H9 (cell line): ENCODE measurements at regions not wholly inside any gene's neighbourhood (a gene's known extent, or its start where the extent isn't known, plus 50 kb on each side); places are given as distances from the start of the nearest gene placed in this dataset.

Source experiments
- DNase-seq: peaks from one replicate; pipeline ENCODE4 v3.0.0-alpha.2; 2017
- H2AFZ ChIP-seq: one replicate; pipeline ENCODE4 v1.6.1; 2013; ENCODE audit warnings: mild to moderate bottlenecking, low read length, control low read depth, moderate library complexity
- H2AK5ac ChIP-seq: 2 replicates; pipeline ENCODE4 v1.6.1; 2013; ENCODE audit warnings: low read length, control low read depth, mixed read lengths; ENCODE audit not compliant: insufficient read length
- H2BK120ac ChIP-seq: one replicate; pipeline ENCODE4 v1.6.1; 2013; ENCODE audit warnings: low read depth, mild to moderate bottlenecking, low read length, control low read depth, inconsistent platforms; ENCODE audit not compliant: poor library complexity, severe bottlenecking
- H2BK12ac ChIP-seq: 2 replicates; pipeline ENCODE4 v1.6.1; 2013; ENCODE audit warnings: low read length, control low read depth, mixed read lengths, low read depth; ENCODE audit not compliant: insufficient read length
- H2BK15ac ChIP-seq: 2 replicates; pipeline ENCODE4 v1.6.1; 2013; ENCODE audit warnings: low read depth, low read length, control low read depth
- H2BK20ac ChIP-seq: one replicate; pipeline ENCODE4 v1.6.1; 2013; ENCODE audit warnings: low read depth, mild to moderate bottlenecking, low read length, control low read depth, inconsistent platforms; ENCODE audit not compliant: poor library complexity, severe bottlenecking
- H2BK5ac ChIP-seq: 2 replicates; pipeline ENCODE4 v1.6.1; 2013; ENCODE audit warnings: low read length, control low read depth, mixed read lengths; ENCODE audit not compliant: insufficient read length
- H3K14ac ChIP-seq: 2 replicates; pipeline ENCODE4 v1.6.1; 2013; ENCODE audit warnings: low read length, control low read depth; ENCODE audit not compliant: insufficient read depth
- H3K18ac ChIP-seq: 2 replicates; pipeline ENCODE4 v1.6.1; 2013; ENCODE audit warnings: low read depth, mild to moderate bottlenecking, mixed read lengths, low read length, control low read depth; ENCODE audit not compliant: insufficient read length
- H3K23ac ChIP-seq: 2 replicates; pipeline ENCODE4 v1.6.1; 2013; ENCODE audit warnings: low read length, control low read depth, mixed read lengths, low read depth; ENCODE audit not compliant: insufficient read length
- H3K23me2 ChIP-seq: 2 replicates; pipeline ENCODE4 v1.6.1; 2013; ENCODE audit warnings: low read depth, mild to moderate bottlenecking, mixed read lengths, low read length, control low read depth; ENCODE audit not compliant: insufficient read length, poor library complexity, severe bottlenecking
- H3K27ac ChIP-seq: 2 replicates; pipeline ENCODE4 v1.5.1; 2013; ENCODE audit warnings: low read length, control low read depth, mixed read lengths, low read depth; ENCODE audit not compliant: insufficient read length
- H3K27me3 ChIP-seq: 2 replicates; pipeline ENCODE4 v1.6.1; 2013; ENCODE audit warnings: low read length, control low read depth, inconsistent platforms; ENCODE audit not compliant: insufficient read depth
- H3K4ac ChIP-seq: 2 replicates; pipeline ENCODE4 v1.6.1; 2013; ENCODE audit warnings: low read depth, mild to moderate bottlenecking, control low read depth, inconsistent platforms, low read length, moderate library complexity
- H3K4me1 ChIP-seq: 2 replicates; pipeline ENCODE4 v1.6.1; 2013; ENCODE audit warnings: low read length, control low read depth, inconsistent platforms; ENCODE audit not compliant: insufficient read depth
- H3K4me2 ChIP-seq: 2 replicates; pipeline ENCODE4 v1.6.1; 2013; ENCODE audit warnings: low read length, control low read depth, mixed read lengths; ENCODE audit not compliant: insufficient read length, insufficient read depth
- H3K56ac ChIP-seq: 2 replicates; pipeline ENCODE4 v1.6.1; 2013; ENCODE audit warnings: low read depth, mild to moderate bottlenecking, mixed read lengths, low read length, control low read depth; ENCODE audit not compliant: insufficient read length
- H3K79me1 ChIP-seq: 2 replicates; pipeline ENCODE4 v1.6.1; 2013; ENCODE audit warnings: low read depth, mild to moderate bottlenecking, moderate library complexity, low read length, control low read depth, inconsistent platforms; ENCODE audit not compliant: insufficient read depth, poor library complexity, severe bottlenecking
- H3K79me2 ChIP-seq: 2 replicates; pipeline ENCODE4 v1.6.1; 2013; ENCODE audit warnings: low read length, control low read depth, inconsistent platforms; ENCODE audit not compliant: insufficient read depth
- H3K9ac ChIP-seq: 2 replicates; pipeline ENCODE4 v1.6.1; 2013; ENCODE audit warnings: low read length, control low read depth, mixed read lengths; ENCODE audit not compliant: insufficient read length; ENCODE audit errors: extremely low read depth
- H3K9me3 ChIP-seq: one replicate; pipeline ENCODE4 v1.6.1; 2013; ENCODE audit warnings: low read depth, low read length, inconsistent platforms; ENCODE audit not compliant: control insufficient read depth
- H3T11ph ChIP-seq: one replicate; pipeline ENCODE4 v1.6.1; 2013; ENCODE audit warnings: mild to moderate bottlenecking, low read length, control low read depth, inconsistent platforms
- H4K20me1 ChIP-seq: one replicate; pipeline ENCODE4 v1.6.1; 2013; ENCODE audit not compliant: control insufficient read depth, insufficient read length, insufficient read depth
- H4K5ac ChIP-seq: 2 replicates; pipeline ENCODE4 v1.6.1; 2013; ENCODE audit warnings: low read depth, mild to moderate bottlenecking, mixed read lengths, low read length, control low read depth; ENCODE audit not compliant: insufficient read length
- H4K8ac ChIP-seq: replicated peaks from 2 replicates; pipeline ENCODE4 v1.6.1; 2013; ENCODE audit warnings: low read length, control low read depth, mixed read lengths, low read depth; ENCODE audit not compliant: insufficient read length
- H4K91ac ChIP-seq: 2 replicates; pipeline ENCODE4 v1.6.1; 2013; ENCODE audit warnings: low read depth, mild to moderate bottlenecking, moderate library complexity, mixed read lengths, low read length, control low read depth; ENCODE audit not compliant: insufficient read length
- H3K27ac Mint-ChIP-seq, 3 experiments: 2 replicates in 2 of 3; 3 replicates in 1 of 3; pipeline ENCODE4 v1.8.0; 2020 to 2021; ENCODE audit warnings: mixed read lengths in 3 of 3, mild to moderate bottlenecking in 1 of 3, moderate library complexity in 1 of 3
- H3K27me3 Mint-ChIP-seq: 2 replicates; pipeline ENCODE4 v1.8.0; 2021; ENCODE audit warnings: low read depth, mild to moderate bottlenecking, moderate library complexity, mixed read lengths
- H3K36me3 Mint-ChIP-seq, 3 experiments: 2 replicates in 2 of 3; 3 replicates in 1 of 3; pipeline ENCODE4 v1.8.0; 2020 to 2021; ENCODE audit warnings: low read depth in 3 of 3, mixed read lengths in 3 of 3; ENCODE audit not compliant: insufficient read depth in 1 of 3
- H3K4me1 Mint-ChIP-seq, 2 experiments: 2 replicates each; pipeline ENCODE4 v1.8.0; 2020; ENCODE audit warnings: mixed read lengths in 2 of 2
- H3K4me3 Mint-ChIP-seq, 2 experiments: 2 replicates in 1 of 2; 3 replicates in 1 of 2; pipeline ENCODE4 v1.8.0; 2020 to 2021; ENCODE audit warnings: mild to moderate bottlenecking in 2 of 2, mixed read lengths in 2 of 2, moderate library complexity in 1 of 2
- H3K9me3 Mint-ChIP-seq, 2 experiments: 2 replicates in 1 of 2; 3 replicates in 1 of 2; pipeline ENCODE4 v1.8.0; 2020; ENCODE audit warnings: mild to moderate bottlenecking in 2 of 2, mixed read lengths in 2 of 2, moderate library complexity in 1 of 2
- CTCF ChIP-seq: fragments of 200-600 bp; sonication (generic); conservative IDR thresholded peaks from 3 replicates; pipeline ENCODE4 v1.8.0; 2021; ENCODE audit warnings: antibody characterized with exemption, mild to moderate bottlenecking
- WGBS: extraction: QIAGEN DNeasy Blood & Tissue Kit; methylation state at CpG from one replicate; pipeline ENCODE4 v1.1.7; 2013; ENCODE audit warnings: missing lambda C conversion rate, low lambda C conversion rate, mixed read lengths; ENCODE audit not compliant: insufficient read length; ENCODE audit errors: extremely low coverage; 5-methylcytosine and 5-hydroxymethylcytosine counted together

- Histone ChIP-seq H3K9me3 (no peaks in the 10 kb centered on the region), H3K56ac (no peak overlapping the region), H2BK15ac (no peak overlapping the region), H4K20me1 (no peaks in the 10 kb centered on the region), H3K9ac (no peak overlapping the region), H4K5ac (no peak overlapping the region), H3K18ac (no peak overlapping the region), H4K91ac (no peak overlapping the region), H2AK5ac (no peak overlapping the region), H3K4ac (no peak overlapping the region), H3K79me1 (no peaks in the 10 kb centered on the region), H3K23me2 (no peaks in the 10 kb centered on the region), H3K27ac (no peak overlapping the region), H3K23ac (no peak overlapping the region), H2BK12ac (no peak overlapping the region), H2BK20ac (no peak overlapping the region), H4K8ac (no peak overlapping the region), H3K79me2 (no peaks in the 10 kb centered on the region), H2AFZ (no peak overlapping the region), H3K27me3 (no peaks in the 10 kb centered on the region), H2BK120ac (no peak overlapping the region), H3K14ac (no peak overlapping the region), H3K4me2 (no peak overlapping the region), H2BK5ac (no peak overlapping the region), H3K4me1 (no peaks in the 10 kb centered on the region; the same call in 1 of the 2 replicates), H3T11ph (no peak overlapping the region)
- Mint-ChIP-seq H3K36me3 (peaks cover 2 to 8% (median 5%) of the 10 kb centered on the region in 3 experiments; a peak in 6 of 7 replicates), H3K4me3 (no peak overlapping the region), H3K9me3 (peaks cover 2 to 12% of the 10 kb centered on the region in 2 experiments; a peak in 4 of 5 replicates), H3K4me1 (peaks cover 9 to 12% of the 10 kb centered on the region in 2 experiments), H3K27ac (no peak overlapping the region), H3K27me3 (no peaks in the 10 kb centered on the region)
- no peak for DNase-seq
- no peak for TF ChIP-seq CTCF
- WGBS, result no CpG with 5 or more reads among the region's 5 CpGs
Measured at GRCh38 chr4:181728305-181728966, 514.8 kb upstream of the TENM3 start.
